Thymus (tissue), 11 donors: ENCODE measurements at regions not wholly inside any gene's neighbourhood (a gene's known extent, or its start where the extent isn't known, plus 50 kb on each side); places are given as distances from the start of the nearest gene placed in this dataset.

Experiments used
- DNase-seq, 9 donors: peaks; one replicate each; pipeline ENCODE4 v3.0.0-alpha.2; 2013; ENCODE audit warnings: low spot score in 9 of 9, low read depth in 6 of 9, missing footprints in 1 of 9
- H3K27ac ChIP-seq, 2 donors: one replicate each; pipeline ENCODE4 v1.5.1; 2013; ENCODE audit warnings: control low read depth in 1 of 2, low read depth in 1 of 2, low read length in 1 of 2, mild to moderate bottlenecking in 1 of 2, moderate library complexity in 1 of 2
- H3K27me3 ChIP-seq, 2 donors: one replicate each; pipeline ENCODE4 v1.5.1; 2013; ENCODE audit warnings: low read length in 1 of 2; ENCODE audit not compliant: control insufficient read depth in 2 of 2, insufficient read depth in 1 of 2
- H3K36me3 ChIP-seq, 2 donors: one replicate each; pipeline ENCODE4 v1.5.1; 2013; ENCODE audit warnings: low read length in 1 of 2, mild to moderate bottlenecking in 1 of 2, moderate library complexity in 1 of 2; ENCODE audit not compliant: control insufficient read depth in 2 of 2, insufficient read depth in 2 of 2
- H3K4me1 ChIP-seq, 2 donors: one replicate each; pipeline ENCODE4 v1.5.1; 2013; ENCODE audit warnings: low read length in 2 of 2; ENCODE audit not compliant: control insufficient read depth in 2 of 2, insufficient read depth in 2 of 2
- H3K4me3 ChIP-seq, 2 donors: one replicate each; pipeline ENCODE4 v1.5.1; 2013; ENCODE audit warnings: low read length in 2 of 2, control low read depth in 1 of 2, mild to moderate bottlenecking in 1 of 2
- H3K9me3 ChIP-seq, 2 donors: one replicate each; pipeline ENCODE4 v1.5.1; 2013; ENCODE audit warnings: low read length in 1 of 2, mild to moderate bottlenecking in 1 of 2; ENCODE audit not compliant: control insufficient read depth in 2 of 2, insufficient read depth in 1 of 2
- WGBS: extraction: QIAGEN DNeasy Blood & Tissue Kit; methylation state at CpG from one replicate; pipeline ENCODE4 v1.1.7; 2013; 5-methylcytosine and 5-hydroxymethylcytosine counted together
- donor health status: healthy.

- H3K4me3 ChIP-seq = no peak overlapping the region
- DNase-seq = no peak
- H3K27me3 ChIP-seq = peaks cover 0 to 4% of the 10 kb centered on the region in 2 donors
- no peak overlapping the region for H3K27ac ChIP-seq
- H3K36me3 ChIP-seq = no peaks in the 10 kb centered on the region
- 90% methylated on average over 6 of the region's 6 CpGs for WGBS
- no peaks in the 10 kb centered on the region for H3K9me3 ChIP-seq
- H3K4me1 ChIP-seq = no peaks in the 10 kb centered on the region
Measured at GRCh38 chr13:109842212-109842920, 56.0 kb upstream of the IRS2 start.

- Histone ChIP-seq H3K4me1 (no peaks in the 10 kb centered on the region), H3K4me3 (no peak overlapping the region), H3K9me3 (no peaks in the 10 kb centered on the region), H3K27ac (no peak overlapping the region), H3K36me3 (no peaks in the 10 kb centered on the region), H3K27me3 (peaks cover 0 to 4% of the 10 kb centered on the region in 2 donors)
- DNase-seq = no peak
- WGBS = 94% methylated on average over 4 of the region's 4 CpGs
Measured at GRCh38 chr13:109840893-109841287, 54.5 kb upstream of the IRS2 start.

GRCh38 chr13:109840201-109840892, 54.0 kb upstream of the IRS2 start:
- Histone ChIP-seq H3K27ac (no peak overlapping the region), H3K9me3 (no peaks in the 10 kb centered on the region), H3K27me3 (peaks cover 0 to 4% of the 10 kb centered on the region in 2 donors), H3K4me1 (no peaks in the 10 kb centered on the region), H3K36me3 (no peaks in the 10 kb centered on the region), H3K4me3 (no peak overlapping the region)
- WGBS = 8% methylated on average over 9 of the region's 9 CpGs
- no peak for DNase-seq

DNA sequence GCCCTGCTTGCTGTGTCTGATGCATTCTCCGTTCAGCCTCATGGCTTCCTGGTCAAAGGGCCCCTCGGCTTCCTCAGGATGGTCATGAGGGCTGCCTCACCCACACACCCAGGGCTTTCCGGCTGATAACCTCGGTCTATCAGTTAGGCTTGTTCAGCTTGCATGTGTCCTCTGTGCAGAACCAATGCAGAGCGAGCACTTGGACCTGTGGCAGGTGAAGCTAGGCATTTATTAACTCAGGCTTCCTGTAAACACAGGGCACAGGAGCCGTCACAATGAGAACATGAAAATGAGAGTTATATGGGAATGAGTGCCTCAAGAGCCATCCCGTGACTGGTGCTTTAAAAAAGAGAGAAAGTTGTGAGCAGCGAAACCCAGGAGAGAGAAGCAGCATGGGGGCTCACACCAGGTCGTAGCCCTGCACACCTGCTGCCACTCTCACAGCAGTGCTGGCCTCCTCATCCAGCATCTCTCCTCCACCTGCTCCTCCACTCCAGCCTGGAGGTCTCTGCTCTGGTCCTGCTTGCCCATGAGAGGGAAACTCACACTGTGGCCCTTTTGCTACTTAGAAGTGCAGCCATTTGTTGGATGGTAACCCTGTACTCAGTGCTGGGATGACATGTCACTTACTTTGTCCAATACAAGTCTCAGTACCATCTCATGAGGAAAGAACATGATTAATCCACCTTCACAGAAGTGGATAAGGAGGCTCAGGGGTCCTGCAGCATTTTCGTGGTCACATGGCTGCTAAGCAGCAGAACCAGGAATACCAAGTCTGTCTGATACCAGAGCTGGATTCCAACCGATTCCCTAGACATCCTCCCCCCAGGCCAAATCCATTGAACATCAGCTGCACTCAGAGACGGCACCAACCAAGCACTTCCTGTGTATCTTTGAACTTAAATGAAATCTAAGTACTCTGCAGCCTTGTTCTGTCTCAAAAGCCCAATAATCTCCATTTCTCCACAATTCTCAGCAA, 50.5 kb upstream of the IRS2 start:
- DNase-seq = no peak
- H3K27me3 ChIP-seq = peaks cover 0 to 4% of the 10 kb centered on the region in 2 donors
- no peaks in the 10 kb centered on the region for H3K36me3 ChIP-seq
- H3K4me3 ChIP-seq = no peak overlapping the region
- WGBS = 92% methylated on average over 12 of the region's 12 CpGs
- no peaks in the 10 kb centered on the region for H3K4me1 ChIP-seq
- H3K27ac ChIP-seq = no peak overlapping the region
- H3K9me3 ChIP-seq = no peaks in the 10 kb centered on the region
